Suppressor macrophage (primary cell): ENCODE measurements at regions not wholly inside any gene's neighbourhood (a gene's known extent, or its start where the extent isn't known, plus 50 kb on each side); places are given as distances from the start of the nearest gene placed in this dataset.

Experiments used
- DNase-seq, 4 experiments: peaks; one replicate each; pipeline ENCODE4 v3.0.0-alpha.2; 2020 to 2022

DNA sequence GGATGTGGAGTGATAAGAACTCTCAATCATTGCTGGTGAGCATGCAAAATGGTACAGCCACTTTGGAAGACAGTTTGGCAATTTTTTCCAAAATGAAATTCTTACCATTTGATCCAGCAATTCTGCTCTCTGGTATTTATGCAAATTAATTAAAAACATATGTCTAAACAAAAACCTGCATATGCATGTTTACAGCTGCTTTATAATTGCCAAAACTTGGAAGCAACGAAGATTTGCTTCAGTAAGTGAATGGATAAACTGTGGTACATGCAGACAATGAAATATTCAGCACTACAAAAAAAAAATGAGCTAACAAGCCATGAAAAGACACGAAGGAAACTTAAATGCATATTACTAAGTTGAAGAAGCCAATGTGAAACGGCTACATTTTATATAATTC is 55.5 kb upstream of the SMLR1 start:
- no peak for DNase-seq

- no peak for DNase-seq
Measured at GRCh38 chr6:130773860-130774259, 53.3 kb upstream of the SMLR1 start.

DNA sequence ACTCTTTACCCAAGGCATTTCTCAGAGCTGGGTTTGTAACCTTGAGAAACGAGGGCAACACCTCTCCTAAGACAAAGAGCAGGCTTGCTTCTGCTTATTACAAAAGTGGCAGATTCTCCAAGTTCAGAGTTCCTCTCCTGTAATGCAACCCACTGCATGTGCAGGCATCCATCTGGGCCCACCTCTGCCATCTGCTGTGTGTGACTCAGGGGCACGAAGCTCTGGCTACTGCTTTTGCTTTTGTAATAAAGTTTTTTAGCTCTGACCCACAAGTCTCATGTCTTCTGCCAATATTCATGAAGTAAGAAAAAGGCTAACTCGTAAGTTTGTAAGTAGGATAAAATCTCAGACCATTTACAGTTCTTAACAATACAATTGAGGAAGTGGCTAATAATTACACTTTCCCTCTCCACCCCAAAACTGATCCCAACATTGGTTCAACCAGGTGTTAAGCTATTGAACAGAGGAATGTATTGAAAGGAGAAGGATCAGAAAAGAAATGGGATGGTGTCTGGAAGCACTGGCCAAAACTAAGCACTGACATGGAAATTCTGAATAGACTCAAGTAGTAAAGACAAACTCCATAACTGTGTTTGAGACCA is 51.7 kb upstream of the SMLR1 start:
- peak; percentile 29 to 61 (median 48) for DNase-seq

DNA sequence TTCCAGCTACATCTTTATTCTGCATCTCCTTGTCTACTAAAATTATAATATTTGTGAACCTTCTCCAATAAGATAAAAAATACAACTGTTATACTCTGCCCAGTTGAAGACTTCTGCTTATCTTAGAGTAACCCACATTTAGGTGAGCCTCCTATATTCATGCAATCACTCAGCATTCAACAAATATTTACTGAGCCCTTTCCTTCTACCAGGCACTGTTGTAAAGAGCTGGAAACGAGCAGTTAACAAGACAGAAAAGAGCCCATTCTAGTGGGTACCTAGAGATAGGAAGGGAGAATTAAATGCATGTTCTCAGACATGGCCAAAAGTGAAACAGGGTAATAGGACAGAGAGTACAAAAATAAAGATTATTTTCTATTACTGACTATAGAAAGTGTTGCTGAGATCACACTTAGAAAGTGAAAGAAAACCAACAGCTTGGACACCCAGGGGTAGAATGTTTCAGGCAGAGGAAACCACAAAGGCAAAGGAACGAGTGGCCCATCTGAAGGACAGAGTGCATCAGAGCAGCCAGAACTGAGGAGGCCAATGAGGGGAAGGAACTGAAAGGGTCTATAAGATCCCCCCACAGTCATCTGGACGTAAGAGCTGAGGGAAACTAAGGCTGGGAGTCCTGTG is 50.8 kb upstream of the SMLR1 start:
- no peak for DNase-seq
